SH-SY5Y (cell line): ENCODE measurements at regions not wholly inside any gene's neighbourhood (a gene's known extent, or its start where the extent isn't known, plus 50 kb on each side); places are given as distances from the start of the nearest gene placed in this dataset.

Experiments used
- GATA2 ChIP-seq: IDR thresholded peaks from 2 replicates; pipeline ENCODE4 v1.6.1; 2011; ENCODE audit warnings: mild to moderate bottlenecking, low read depth, low read length
- GATA3 ChIP-seq: IDR thresholded peaks from 2 replicates; pipeline ENCODE4 v1.6.1; 2011; ENCODE audit warnings: low read depth, mild to moderate bottlenecking, low read length, moderate library complexity

DNA sequence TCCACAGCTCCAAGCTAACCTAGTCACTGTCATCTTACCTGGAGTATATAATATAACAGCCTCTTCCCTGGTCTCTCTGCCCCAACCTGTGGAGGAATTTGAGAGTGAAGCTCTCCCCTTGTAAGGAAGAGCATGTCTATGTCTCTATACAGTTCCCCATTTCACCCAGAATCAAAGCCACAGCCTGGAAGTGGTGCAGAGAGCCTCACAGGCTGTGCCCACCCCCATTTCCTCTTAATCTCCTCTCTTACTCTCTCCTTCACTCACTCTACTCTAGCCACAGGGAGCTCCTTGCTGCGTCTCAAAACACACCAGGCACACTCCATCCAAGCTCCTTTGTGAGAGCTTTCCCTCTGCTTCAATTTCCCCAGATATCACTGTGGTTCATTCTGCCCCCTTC lies 302.5 kb upstream of the ISX start:
- TF ChIP-seq GATA3 (no peak), GATA2 (no peak)
